ENCODE measurements at regions not wholly inside any gene's neighbourhood (a gene's known extent, or its start where the extent isn't known, plus 50 kb on each side); places are given as distances from the start of the nearest gene placed in this dataset.

DNA sequence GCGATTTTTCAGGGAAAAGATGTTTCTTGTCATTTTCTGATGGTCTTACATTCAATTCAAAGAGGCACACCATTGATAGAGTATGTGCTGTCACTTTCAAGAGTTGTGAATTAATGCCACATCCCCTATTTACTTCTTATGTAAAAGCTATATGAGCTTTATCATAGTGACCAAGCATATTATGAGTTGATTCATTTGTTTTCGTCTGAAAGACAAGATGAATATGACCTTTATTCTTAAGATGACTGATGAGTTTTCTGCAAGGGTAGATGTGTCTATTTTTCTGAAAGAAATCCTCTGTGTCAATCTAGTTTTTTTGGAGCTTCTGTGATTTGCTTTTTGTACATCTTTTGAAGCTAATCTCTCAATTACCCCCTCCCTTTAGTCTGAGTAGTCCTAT lies 676.3 kb upstream of the ARGLU1 start:
- no peak overlapping the region for H3K4me3 ChIP-seq (ENCODE audit: low read depth, low read length)
- in situ Hi-C loops (cut with HindIII; ENCODE audit: low sequenced_read_pairs): no loop called here
- TF ChIP-seq, protein P1, sequence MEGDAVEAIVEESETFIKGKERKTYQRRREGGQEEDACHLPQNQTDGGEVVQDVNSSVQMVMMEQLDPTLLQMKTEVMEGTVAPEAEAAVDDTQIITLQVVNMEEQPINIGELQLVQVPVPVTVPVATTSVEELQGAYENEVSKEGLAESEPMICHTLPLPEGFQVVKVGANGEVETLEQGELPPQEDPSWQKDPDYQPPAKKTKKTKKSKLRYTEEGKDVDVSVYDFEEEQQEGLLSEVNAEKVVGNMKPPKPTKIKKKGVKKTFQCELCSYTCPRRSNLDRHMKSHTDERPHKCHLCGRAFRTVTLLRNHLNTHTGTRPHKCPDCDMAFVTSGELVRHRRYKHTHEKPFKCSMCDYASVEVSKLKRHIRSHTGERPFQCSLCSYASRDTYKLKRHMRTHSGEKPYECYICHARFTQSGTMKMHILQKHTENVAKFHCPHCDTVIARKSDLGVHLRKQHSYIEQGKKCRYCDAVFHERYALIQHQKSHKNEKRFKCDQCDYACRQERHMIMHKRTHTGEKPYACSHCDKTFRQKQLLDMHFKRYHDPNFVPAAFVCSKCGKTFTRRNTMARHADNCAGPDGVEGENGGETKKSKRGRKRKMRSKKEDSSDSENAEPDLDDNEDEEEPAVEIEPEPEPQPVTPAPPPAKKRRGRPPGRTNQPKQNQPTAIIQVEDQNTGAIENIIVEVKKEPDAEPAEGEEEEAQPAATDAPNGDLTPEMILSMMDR (IDR thresholded peaks at IDR 0.05; ENCODE audit: low read depth, low read length, missing control alignments): no peak
- no peak for DNase-seq (ENCODE audit: low read depth)

DNA sequence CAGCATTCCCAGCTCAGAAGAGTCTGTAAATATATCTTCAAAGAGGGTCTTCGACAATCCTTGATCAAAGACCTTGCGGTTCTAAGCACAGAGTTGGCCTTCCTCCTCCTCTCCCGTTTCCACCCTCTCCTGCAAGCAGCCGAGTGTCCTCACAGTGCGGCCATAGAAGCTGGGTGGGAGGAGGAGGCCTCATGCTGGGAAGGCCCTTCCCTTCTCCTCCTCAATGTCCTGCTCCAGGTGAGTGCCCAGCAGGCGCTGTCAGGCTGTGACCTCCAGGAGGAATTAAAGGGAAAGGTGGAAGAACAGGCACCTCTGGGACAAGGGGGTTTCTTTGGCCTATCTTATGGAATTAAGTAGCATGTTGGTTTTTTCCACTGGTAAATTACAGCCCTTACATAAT lies 674.2 kb upstream of the ARGLU1 start:
- H3K4me3 ChIP-seq (ENCODE audit: low read depth, low read length): no peak overlapping the region
- TF ChIP-seq, protein P1 (IDR thresholded peaks at IDR 0.05; ENCODE audit: low read depth, low read length, missing control alignments): no peak
- in situ Hi-C loops (cut with HindIII; ENCODE audit: low sequenced_read_pairs): no loop called here
- DNase-seq (ENCODE audit: low read depth): no peak

DNA sequence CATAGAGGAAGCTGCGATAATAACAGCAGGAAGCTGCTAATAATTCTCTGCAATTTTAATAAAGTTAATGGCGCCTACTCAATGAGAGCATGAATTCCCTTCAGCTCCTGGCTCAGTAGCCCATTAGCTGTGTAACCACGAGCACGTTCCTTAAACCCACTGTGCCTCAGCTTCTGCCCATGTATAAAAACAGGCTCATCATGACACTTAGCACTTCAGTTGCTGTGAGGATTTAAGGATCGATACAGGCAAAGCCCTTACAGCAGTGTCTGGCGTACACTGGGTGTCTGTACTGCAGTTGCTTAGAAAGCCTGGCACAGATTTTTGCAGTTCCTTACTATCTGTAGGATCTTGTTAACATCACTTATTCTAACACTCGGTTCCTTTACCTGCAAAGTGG lies 673.4 kb upstream of the ARGLU1 start:
- no peak overlapping the region for H3K4me3 ChIP-seq (ENCODE audit: low read depth, low read length)
- TF ChIP-seq, protein P1 (IDR thresholded peaks at IDR 0.05; ENCODE audit: low read depth, low read length, missing control alignments): no peak
- in situ Hi-C loops (cut with HindIII; ENCODE audit: low sequenced_read_pairs): no loop called here
- DNase-seq (ENCODE audit: low read depth): no peak

DNA sequence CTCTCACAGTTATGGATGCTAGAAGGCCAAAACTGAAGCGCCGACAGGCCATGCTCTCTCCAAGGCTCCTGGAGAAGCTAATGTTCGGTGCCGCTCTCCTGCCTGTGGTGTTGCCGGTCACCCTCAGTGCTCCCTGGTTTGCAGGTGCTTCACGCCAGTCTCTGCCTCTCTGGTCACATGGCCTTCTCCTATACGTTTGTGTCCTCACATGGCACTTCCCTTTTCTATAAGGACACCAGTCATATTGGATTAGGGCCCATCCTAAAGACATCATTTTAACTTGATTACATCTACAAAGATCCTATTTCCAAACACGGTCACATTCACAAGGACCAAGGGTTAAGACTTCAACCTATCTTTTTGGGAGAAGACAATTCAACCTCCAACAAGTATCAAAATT lies 671.3 kb upstream of the ARGLU1 start:
- TF ChIP-seq, protein P1 (IDR thresholded peaks at IDR 0.05; ENCODE audit: low read depth, low read length, missing control alignments): no peak
- in situ Hi-C loops (cut with HindIII; ENCODE audit: low sequenced_read_pairs): no loop called here
- H3K4me3 ChIP-seq (ENCODE audit: low read depth, low read length): no peak overlapping the region
- no peak for DNase-seq (ENCODE audit: low read depth)

DNA sequence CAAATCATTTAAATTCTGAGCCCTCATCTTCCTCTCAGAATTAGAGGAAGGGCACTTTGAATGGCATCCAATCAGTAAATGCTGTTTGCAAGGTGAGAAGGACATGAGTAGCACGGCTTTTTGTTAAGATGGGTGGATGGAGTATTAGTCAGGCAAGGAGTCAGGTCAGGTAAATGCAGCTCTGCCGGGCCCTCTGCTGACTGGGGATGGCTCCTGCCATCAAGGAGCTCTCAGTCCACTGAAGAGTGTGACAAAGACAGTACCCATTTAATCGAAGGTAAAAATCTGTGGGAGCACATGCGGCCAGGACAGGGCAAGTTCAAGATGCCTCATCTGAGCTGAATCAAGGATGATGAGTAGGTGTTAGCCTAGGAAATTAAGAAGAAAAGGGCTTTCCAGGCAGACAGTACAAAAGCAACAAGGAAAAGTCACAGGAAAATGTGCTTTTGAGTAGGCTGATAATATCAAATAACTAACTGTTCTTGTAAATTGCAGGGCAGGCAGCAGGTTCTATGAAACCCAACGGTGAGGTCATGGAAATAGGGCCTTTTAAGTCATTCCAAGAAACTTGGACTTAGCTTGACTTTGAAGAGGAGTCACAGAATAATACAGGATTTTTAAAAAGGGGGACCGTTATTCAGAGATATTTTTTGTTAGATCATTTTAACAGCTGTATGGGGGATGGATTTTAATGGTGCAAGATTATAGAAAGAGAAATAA lies 670.5 kb upstream of the ARGLU1 start:
- no peak for DNase-seq (ENCODE audit: low read depth)
- H3K4me3 ChIP-seq (ENCODE audit: low read depth, low read length): no peak overlapping the region
- in situ Hi-C loops (cut with HindIII; ENCODE audit: low sequenced_read_pairs): no loop called here
- TF ChIP-seq, protein P1 (IDR thresholded peaks at IDR 0.05; ENCODE audit: low read depth, low read length, missing control alignments): no peak

DNA sequence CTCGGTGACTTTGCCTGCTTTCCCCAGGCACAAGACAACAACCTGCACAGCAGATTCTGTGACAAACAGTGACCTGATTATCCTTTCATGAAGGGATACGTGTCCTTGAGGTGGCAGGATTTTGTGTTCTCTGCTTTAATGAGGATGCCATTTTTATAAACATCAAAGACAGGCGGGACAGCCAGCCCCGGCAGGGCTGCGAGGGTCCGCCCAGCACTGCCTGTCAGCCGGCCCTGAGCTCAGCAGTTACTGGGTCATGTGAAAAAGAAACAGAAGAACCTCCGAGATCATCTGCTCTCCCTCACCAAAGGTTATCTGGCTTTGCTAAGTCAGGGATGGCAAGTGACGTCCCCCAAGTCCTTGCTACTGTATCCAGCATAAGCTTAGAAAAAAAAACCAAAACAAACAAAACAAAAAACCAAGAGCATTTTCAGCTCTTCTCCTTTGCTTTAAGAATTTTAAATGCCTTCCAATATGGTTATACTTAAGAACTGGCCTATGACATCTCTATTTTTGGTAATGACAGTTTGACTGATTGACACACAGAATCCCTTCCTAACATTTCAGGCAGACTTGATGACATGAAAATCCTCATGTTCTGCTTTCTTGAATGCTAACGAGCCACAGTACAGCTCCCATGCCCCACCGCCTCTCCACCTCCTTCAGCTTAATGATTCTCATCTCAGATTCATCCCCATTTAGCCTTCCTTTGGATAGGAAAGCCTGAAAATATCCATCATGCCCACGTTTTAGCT lies 666.6 kb upstream of the ARGLU1 start:
- TF ChIP-seq, protein P1 (IDR thresholded peaks at IDR 0.05; ENCODE audit: low read depth, low read length, missing control alignments): no peak
- no peak for DNase-seq (ENCODE audit: low read depth)
- no peak overlapping the region for H3K4me3 ChIP-seq (ENCODE audit: low read depth, low read length)
- in situ Hi-C loops (cut with HindIII; ENCODE audit: low sequenced_read_pairs): no loop called here

Measured in astrocyte of the cerebellum (primary cell).